ENCODE measurements at regions not wholly inside any gene's neighbourhood (a gene's known extent, or its start where the extent isn't known, plus 50 kb on each side); places are given as distances from the start of the nearest gene placed in this dataset.

- ChIA-PET CTCF (no interaction called here), POLR2A (no interaction called here)
- no peaks in the 10 kb centered on the region for H3K27me3 ChIP-seq (ENCODE audit: control insufficient read depth in 1 of 2, insufficient read depth in 2 of 2, low read length in 2 of 2)
- Mint-ChIP-seq H3K27me3 (no peaks in the 10 kb centered on the region), H3K4me3 (no peak overlapping the region), H3K9me3 (no peaks in the 10 kb centered on the region), H3K36me3 (ENCODE audit: low read depth) (no peaks in the 10 kb centered on the region), H3K4me1 (ENCODE audit: low read depth) (no peaks in the 10 kb centered on the region), H3K27ac (no peak overlapping the region)
- no peaks in the 10 kb centered on the region for H3K9me3 ChIP-seq (ENCODE audit: control insufficient read depth in 1 of 2, insufficient read depth in 1 of 2, low read length in 2 of 2)
- intact Hi-C loops (cut with DNase I, micrococcal nuclease) = no loop called here
- no peaks in the 10 kb centered on the region for H3K36me3 ChIP-seq (ENCODE audit: insufficient read depth, low read length)
- no peak overlapping the region for H3K4me3 ChIP-seq (ENCODE audit: low read length)
- H3K4me1 ChIP-seq (ENCODE audit: insufficient read depth, low read length) = no peaks in the 10 kb centered on the region
- DNase-seq (no peak), ATAC-seq (ENCODE audit: poor library complexity) (no peak)
- no peak overlapping the region for H3K27ac ChIP-seq (ENCODE audit: low read depth in 1 of 2, low read length in 2 of 2)
- no peak for TF ChIP-seq CTCF (IDR thresholded peaks at IDR 0.05)
Measured at GRCh38 chrX:96436105-96436504, 248.5 kb upstream of the DIAPH2 start.

- H3K36me3 Mint-ChIP-seq (ENCODE audit: low read depth) = no peaks in the 10 kb centered on the region
- ChIA-PET POLR2A (no interaction called here), CTCF (interaction anchor here (0.6 kb wide), 1 partner anchor 12 kb away, joined by 3 read pairs; no protein-coding TSS in a partner anchor)
- no peaks in the 10 kb centered on the region for H3K4me1 Mint-ChIP-seq (ENCODE audit: low read depth)
- Histone ChIP-seq H3K4me3 (ENCODE audit: low read length) (no peak overlapping the region), H3K9me3 (ENCODE audit: control insufficient read depth in 1 of 2, insufficient read depth in 1 of 2, low read length in 2 of 2) (no peaks in the 10 kb centered on the region), H3K27ac (ENCODE audit: low read depth in 1 of 2, low read length in 2 of 2) (no peak overlapping the region), H3K4me1 (ENCODE audit: insufficient read depth, low read length) (no peaks in the 10 kb centered on the region), H3K36me3 (ENCODE audit: insufficient read depth, low read length) (no peaks in the 10 kb centered on the region), H3K27me3 (ENCODE audit: control insufficient read depth in 1 of 2, insufficient read depth in 2 of 2, low read length in 2 of 2) (no peaks in the 10 kb centered on the region)
- no peak overlapping the region for H3K27ac Mint-ChIP-seq
- no peak for ATAC-seq (ENCODE audit: poor library complexity)
- TF ChIP-seq CTCF (IDR thresholded peaks at IDR 0.05) = no peak
- no peak overlapping the region for H3K4me3 Mint-ChIP-seq
- intact Hi-C loops (cut with DNase I, micrococcal nuclease) = no loop called here
- no peaks in the 10 kb centered on the region for H3K27me3 Mint-ChIP-seq
- H3K9me3 Mint-ChIP-seq = no peaks in the 10 kb centered on the region
- no peak for DNase-seq
Measured at GRCh38 chrX:96438803-96439202, 245.8 kb upstream of the DIAPH2 start.

DNA sequence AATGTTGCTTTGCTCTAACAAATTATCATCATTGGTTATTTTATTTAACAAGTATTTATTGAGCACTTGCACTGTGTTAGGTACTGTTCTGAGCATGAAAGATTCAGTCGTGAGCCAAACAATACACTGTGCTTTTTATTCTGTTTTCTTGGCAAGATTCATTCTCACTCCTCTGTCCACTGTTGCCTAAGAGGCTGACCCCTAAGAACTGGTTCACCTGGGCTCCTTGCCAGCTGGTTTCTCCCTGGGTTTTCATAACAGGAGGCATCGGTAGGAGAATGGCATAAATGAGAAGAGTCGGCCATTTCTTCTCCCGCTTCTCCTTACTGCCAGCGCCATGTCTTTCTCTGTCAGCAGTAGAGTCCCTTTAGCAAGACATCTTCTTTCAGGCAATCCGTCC, 243.7 kb upstream of the DIAPH2 start:
- Mint-ChIP-seq H3K4me1 (ENCODE audit: low read depth) (no peaks in the 10 kb centered on the region), H3K36me3 (ENCODE audit: low read depth) (no peaks in the 10 kb centered on the region), H3K9me3 (no peaks in the 10 kb centered on the region)

More for the DNA sequence above, 243.7 kb upstream of the DIAPH2 start:
- no peak overlapping the region for H3K27ac Mint-ChIP-seq
- H3K36me3 ChIP-seq (ENCODE audit: insufficient read depth, low read length) = no peaks in the 10 kb centered on the region
- ChIA-PET CTCF (no interaction called here), POLR2A (no interaction called here)
- intact Hi-C loops (cut with DNase I, micrococcal nuclease) = no loop called here
- TF ChIP-seq CTCF (IDR thresholded peaks at IDR 0.05) = no peak
- no peaks in the 10 kb centered on the region for H3K27me3 ChIP-seq (ENCODE audit: control insufficient read depth in 1 of 2, insufficient read depth in 2 of 2, low read length in 2 of 2)
- H3K27ac ChIP-seq (ENCODE audit: low read depth in 1 of 2, low read length in 2 of 2) = no peak overlapping the region
- DNase-seq (no peak), ATAC-seq (ENCODE audit: poor library complexity) (no peak)
- no peaks in the 10 kb centered on the region for H3K9me3 ChIP-seq (ENCODE audit: control insufficient read depth in 1 of 2, insufficient read depth in 1 of 2, low read length in 2 of 2)
- H3K27me3 Mint-ChIP-seq = no peaks in the 10 kb centered on the region
- no peak overlapping the region for H3K4me3 ChIP-seq (ENCODE audit: low read length)
- H3K4me1 ChIP-seq (ENCODE audit: insufficient read depth, low read length) = no peaks in the 10 kb centered on the region
- no peak overlapping the region for H3K4me3 Mint-ChIP-seq

Measured in CD4-positive, alpha-beta T cell (primary cell).